NCI-H526 (cell line): ENCODE measurements at regions not wholly inside any gene's neighbourhood (a gene's known extent, or its start where the extent isn't known, plus 50 kb on each side); places are given as distances from the start of the nearest gene placed in this dataset.
A peak's percentile ranks its signal among the peaks of the same experiment; 100 is the strongest.

Experiments
- DNase-seq, 2 experiments: peaks; one replicate each; lab custom pipeline; 2025; lab: John Stamatoyannopoulos, UW

- DNase-seq = peak in 1 of 2 experiments; percentile 10
These were observed 1402.3 kb upstream of the LRRTM1 start for GRCh38 chr2:81706856-81707255.

- no peak for DNase-seq
These were observed 1399.3 kb upstream of the LRRTM1 start for GRCh38 chr2:81703831-81704230.

GRCh38 chr2:81692566-81692965 is 1388.0 kb upstream of the LRRTM1 start:
- DNase-seq = no peak

GRCh38 chr2:81675641-81676040 is 1371.1 kb upstream of the LRRTM1 start:
- no peak for DNase-seq

- no peak for DNase-seq
These were observed 1368.4 kb upstream of the LRRTM1 start for GRCh38 chr2:81672923-81673322.

GRCh38 chr2:81672516-81672915 is 1368.0 kb upstream of the LRRTM1 start:
- DNase-seq = no peak

- no peak for DNase-seq
These were observed 1366.3 kb upstream of the LRRTM1 start for GRCh38 chr2:81670885-81671284.

- no peak for DNase-seq
These were observed 1356.5 kb upstream of the LRRTM1 start for GRCh38 chr2:81661081-81661480.

- DNase-seq = no peak
These were observed 1353.7 kb upstream of the LRRTM1 start for GRCh38 chr2:81658227-81658626.

- peak in 1 of 2 experiments; percentile 5 for DNase-seq
These were observed 1345.8 kb upstream of the LRRTM1 start for GRCh38 chr2:81650048-81650971.

- DNase-seq = no peak
These were observed 1344.3 kb upstream of the LRRTM1 start for GRCh38 chr2:81648806-81649205.

- DNase-seq = no peak
These were observed 1343.8 kb upstream of the LRRTM1 start for GRCh38 chr2:81648370-81648769.

- DNase-seq = no peak
These were observed 1343.2 kb upstream of the LRRTM1 start for GRCh38 chr2:81647715-81648230.

GRCh38 chr2:81645745-81646301 is 1341.3 kb upstream of the LRRTM1 start:
- no peak for DNase-seq

- no peak for DNase-seq
These were observed 1339.6 kb upstream of the LRRTM1 start for GRCh38 chr2:81644189-81644588.

- no peak for DNase-seq
These were observed 1320.3 kb upstream of the LRRTM1 start for GRCh38 chr2:81624825-81625224.

- no peak for DNase-seq
These were observed 1295.5 kb upstream of the LRRTM1 start for GRCh38 chr2:81600088-81600487.

GRCh38 chr2:81598453-81598852 is 1293.9 kb upstream of the LRRTM1 start:
- DNase-seq = no peak

GRCh38 chr2:81589406-81589805 is 1284.9 kb upstream of the LRRTM1 start:
- DNase-seq = no peak

- DNase-seq = no peak
These were observed 1279.0 kb upstream of the LRRTM1 start for GRCh38 chr2:81583311-81584108.

- DNase-seq = no peak
These were observed 1272.2 kb upstream of the LRRTM1 start for GRCh38 chr2:81576713-81577112.

- no peak for DNase-seq
These were observed 1246.6 kb upstream of the LRRTM1 start for GRCh38 chr2:81551040-81551634.
